Sigmoid colon (tissue), 4 donors: ENCODE measurements at regions not wholly inside any gene's neighbourhood (a gene's known extent, or its start where the extent isn't known, plus 50 kb on each side); places are given as distances from the start of the nearest gene placed in this dataset.

Source experiments
- POLR2A ChIP-seq, 2 donors: fragments of 450-650 bp; IDR thresholded peaks; one replicate each; pipeline ENCODE4 v1.6.1; 2016; ENCODE audit warnings: antibody characterized with exemption in 2 of 2, mild to moderate bottlenecking in 2 of 2, moderate library complexity in 2 of 2
- POLR2AphosphoS5 ChIP-seq, 4 donors: sonication (generic); formaldehyde crosslinking; IDR thresholded peaks; one replicate each; pipeline ENCODE4 v1.6.1; 2017; ENCODE audit warnings: antibody characterized with exemption in 4 of 4
- TF ChIP-seq, protein P1 (sequence below), 4 experiments: fragments of 450-650 bp in 3 of 4; fragments of 200-600 bp in 1 of 4; IDR thresholded peaks; one replicate each; pipeline ENCODE4 v1.5.1; 2016 to 2019; ENCODE audit warnings: antibody characterized with exemption in 4 of 4, mild to moderate bottlenecking in 3 of 4, moderate library complexity in 2 of 4

- TF ChIP-seq, protein P1, sequence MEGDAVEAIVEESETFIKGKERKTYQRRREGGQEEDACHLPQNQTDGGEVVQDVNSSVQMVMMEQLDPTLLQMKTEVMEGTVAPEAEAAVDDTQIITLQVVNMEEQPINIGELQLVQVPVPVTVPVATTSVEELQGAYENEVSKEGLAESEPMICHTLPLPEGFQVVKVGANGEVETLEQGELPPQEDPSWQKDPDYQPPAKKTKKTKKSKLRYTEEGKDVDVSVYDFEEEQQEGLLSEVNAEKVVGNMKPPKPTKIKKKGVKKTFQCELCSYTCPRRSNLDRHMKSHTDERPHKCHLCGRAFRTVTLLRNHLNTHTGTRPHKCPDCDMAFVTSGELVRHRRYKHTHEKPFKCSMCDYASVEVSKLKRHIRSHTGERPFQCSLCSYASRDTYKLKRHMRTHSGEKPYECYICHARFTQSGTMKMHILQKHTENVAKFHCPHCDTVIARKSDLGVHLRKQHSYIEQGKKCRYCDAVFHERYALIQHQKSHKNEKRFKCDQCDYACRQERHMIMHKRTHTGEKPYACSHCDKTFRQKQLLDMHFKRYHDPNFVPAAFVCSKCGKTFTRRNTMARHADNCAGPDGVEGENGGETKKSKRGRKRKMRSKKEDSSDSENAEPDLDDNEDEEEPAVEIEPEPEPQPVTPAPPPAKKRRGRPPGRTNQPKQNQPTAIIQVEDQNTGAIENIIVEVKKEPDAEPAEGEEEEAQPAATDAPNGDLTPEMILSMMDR (IDR thresholded peaks at IDR 0.05): no peak
- no peak for TF ChIP-seq POLR2A (IDR thresholded peaks at IDR 0.05)
- TF ChIP-seq POLR2AphosphoS5 (IDR thresholded peaks at IDR 0.05): no peak
These were observed 329.5 kb upstream of the SYT4 start for GRCh38 chr18:43606795-43607194.
